Adrenal gland (tissue), 5 donors: ENCODE measurements at regions not wholly inside any gene's neighbourhood (a gene's known extent, or its start where the extent isn't known, plus 50 kb on each side); places are given as distances from the start of the nearest gene placed in this dataset.

Experiments used
- POLR2A ChIP-seq, 2 donors: fragments of 450-650 bp; IDR thresholded peaks; one replicate each; pipeline ENCODE4 v1.6.1; 2017; ENCODE audit warnings: antibody characterized with exemption in 2 of 2, mild to moderate bottlenecking in 2 of 2, moderate library complexity in 1 of 2
- TF ChIP-seq, protein P1 (sequence below), 6 experiments: fragments of 450-650 bp in 4 of 6; fragments of 200-600 bp in 2 of 6; sonication (generic) in 1 of 6; IDR thresholded peaks; 1 replicate in 5 of 6; 2 replicates in 1 of 6; pipeline versions ENCODE4 v1.5.1 to v1.8.0; 2016 to 2021; ENCODE audit warnings: antibody characterized with exemption in 6 of 6, mild to moderate bottlenecking in 2 of 6, moderate library complexity in 1 of 6
- donor health status: DM: no; HTN: no; CAD: no.

DNA sequence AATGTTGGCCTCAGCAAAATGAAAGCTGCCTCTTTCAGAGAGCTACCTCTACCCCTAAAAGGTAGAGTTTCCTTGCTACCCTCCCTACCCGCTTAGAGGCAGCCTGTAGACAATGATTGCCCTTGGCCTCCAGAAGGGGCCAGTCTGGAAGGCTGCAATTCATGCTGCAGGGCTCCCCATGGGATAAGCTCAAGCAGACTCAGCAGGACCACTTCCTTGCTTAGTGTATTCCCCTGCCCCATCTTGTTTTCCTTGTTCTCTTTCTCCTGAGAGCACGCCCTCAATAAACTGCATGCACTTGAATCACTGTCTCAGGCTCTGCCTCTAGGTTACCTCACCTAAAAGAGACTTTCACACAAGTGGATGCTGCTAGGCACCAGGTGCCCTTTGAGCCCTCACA, 134.0 kb upstream of the CTNNB1 start:
- TF ChIP-seq, protein P1, sequence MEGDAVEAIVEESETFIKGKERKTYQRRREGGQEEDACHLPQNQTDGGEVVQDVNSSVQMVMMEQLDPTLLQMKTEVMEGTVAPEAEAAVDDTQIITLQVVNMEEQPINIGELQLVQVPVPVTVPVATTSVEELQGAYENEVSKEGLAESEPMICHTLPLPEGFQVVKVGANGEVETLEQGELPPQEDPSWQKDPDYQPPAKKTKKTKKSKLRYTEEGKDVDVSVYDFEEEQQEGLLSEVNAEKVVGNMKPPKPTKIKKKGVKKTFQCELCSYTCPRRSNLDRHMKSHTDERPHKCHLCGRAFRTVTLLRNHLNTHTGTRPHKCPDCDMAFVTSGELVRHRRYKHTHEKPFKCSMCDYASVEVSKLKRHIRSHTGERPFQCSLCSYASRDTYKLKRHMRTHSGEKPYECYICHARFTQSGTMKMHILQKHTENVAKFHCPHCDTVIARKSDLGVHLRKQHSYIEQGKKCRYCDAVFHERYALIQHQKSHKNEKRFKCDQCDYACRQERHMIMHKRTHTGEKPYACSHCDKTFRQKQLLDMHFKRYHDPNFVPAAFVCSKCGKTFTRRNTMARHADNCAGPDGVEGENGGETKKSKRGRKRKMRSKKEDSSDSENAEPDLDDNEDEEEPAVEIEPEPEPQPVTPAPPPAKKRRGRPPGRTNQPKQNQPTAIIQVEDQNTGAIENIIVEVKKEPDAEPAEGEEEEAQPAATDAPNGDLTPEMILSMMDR (IDR thresholded peaks at IDR 0.05) = no peak
- TF ChIP-seq POLR2A (IDR thresholded peaks at IDR 0.05) = no peak
